ENCODE measurements at regions not wholly inside any gene's neighbourhood (a gene's known extent, or its start where the extent isn't known, plus 50 kb on each side); places are given as distances from the start of the nearest gene placed in this dataset.

DNA sequence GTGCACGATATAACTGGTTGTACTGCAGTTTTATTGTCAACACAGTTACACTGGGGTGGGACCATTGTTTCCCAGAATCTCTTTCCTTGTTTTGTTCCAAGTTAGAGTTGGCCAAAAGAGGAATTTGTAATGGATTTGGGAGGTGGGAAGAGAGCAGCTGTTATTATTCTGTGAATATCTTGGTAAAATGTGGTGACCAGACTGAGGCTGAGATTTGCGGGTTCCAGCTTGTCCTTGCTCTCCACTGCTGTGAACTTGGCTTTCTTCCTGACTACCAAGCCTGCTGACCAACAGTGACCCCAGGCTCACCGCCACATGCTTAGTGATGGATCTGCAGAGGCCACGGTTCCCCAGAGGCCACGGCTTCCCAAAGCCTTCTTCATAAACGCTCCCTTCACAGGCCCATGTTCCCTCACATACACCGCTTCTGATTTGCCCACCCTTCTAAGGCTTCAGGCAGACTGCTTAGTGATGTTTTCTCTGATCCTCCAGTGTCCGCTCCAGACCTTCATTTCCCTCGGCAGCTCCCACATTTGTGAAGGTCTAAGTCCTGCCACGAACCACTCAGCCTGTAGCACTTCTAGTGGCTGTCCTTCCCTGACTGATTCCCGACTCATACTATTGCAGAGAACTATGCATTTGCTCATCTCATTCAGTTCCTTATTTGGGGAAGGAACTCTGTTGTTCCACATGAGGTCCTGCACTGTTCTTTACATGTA is 525.5 kb upstream of the RGMA start:
- no peak for DNase-seq

GRCh38 chr15:93613386-93613785 is 524.4 kb upstream of the RGMA start:
- DNase-seq, result no peak

DNA sequence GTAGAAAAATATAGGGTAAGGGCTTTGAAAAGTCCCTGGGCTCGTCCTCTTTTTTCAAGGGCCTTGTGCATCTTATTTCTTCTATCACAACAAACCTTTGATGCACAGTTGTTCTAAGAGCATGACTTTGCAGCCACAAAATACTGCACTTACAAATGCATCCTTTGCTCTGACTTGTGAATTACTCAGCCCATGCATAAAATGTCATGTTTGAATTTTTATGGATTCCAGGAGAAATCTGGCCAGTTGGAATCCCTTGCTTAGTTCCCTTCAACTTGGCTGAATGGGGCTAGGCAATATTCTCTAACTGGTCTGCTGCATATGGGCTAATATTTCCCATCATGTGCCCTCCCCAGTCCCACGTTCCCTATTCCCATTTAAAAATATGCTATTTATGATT is 523.9 kb upstream of the RGMA start:
- DNase-seq, result no peak

DNA sequence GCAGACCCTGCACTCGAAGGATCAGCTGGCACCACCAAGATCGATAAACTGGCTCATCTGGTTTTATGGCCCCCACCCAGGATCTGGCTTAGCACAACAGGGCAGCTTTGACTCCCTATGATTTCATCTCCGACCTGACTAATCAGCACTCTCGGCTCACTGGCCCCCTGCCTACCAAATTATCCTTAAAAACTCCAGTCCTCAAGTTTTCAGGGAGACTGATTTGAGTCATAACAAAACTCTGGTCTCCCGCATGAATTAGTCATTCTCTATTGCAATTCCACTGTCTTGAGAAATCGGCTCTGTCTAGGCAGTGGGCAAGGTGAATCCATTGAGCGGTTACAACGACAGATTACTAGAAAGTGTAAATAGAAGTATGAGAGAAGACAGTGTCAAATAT is 521.9 kb upstream of the RGMA start:
- no peak for DNase-seq

GRCh38 chr15:93608643-93609148 is 519.7 kb upstream of the RGMA start:
- no peak for DNase-seq

DNA sequence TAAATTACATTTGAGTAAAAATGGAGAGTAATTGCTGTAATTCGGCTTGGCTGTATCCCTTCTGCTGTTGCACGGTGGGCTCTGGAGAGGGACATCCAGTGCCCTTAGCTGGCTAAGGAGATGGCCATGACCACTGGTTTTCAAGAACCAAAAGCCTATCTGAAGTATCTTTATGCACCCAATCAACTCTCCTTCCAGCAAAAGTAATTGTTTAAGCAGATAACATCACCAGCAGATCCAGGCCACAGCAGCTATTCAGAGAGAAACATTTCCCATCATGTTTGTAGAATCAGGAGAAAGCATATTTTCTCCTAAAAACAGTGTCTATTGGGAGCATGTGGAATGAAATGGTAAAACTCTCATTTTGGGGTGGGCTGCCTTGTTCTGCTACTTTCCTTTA is 514.5 kb upstream of the RGMA start:
- DNase-seq, result no peak

GRCh38 chr15:93587059-93587521 is 498.1 kb upstream of the RGMA start:
- DNase-seq, result no peak

GRCh38 chr15:93585012-93585411 is 496.0 kb upstream of the RGMA start:
- no peak for DNase-seq

GRCh38 chr15:93583968-93584367 is 495.0 kb upstream of the RGMA start:
- no peak for DNase-seq

- no peak for DNase-seq
Measured at GRCh38 chr15:93583552-93583951, 494.5 kb upstream of the RGMA start.

DNA sequence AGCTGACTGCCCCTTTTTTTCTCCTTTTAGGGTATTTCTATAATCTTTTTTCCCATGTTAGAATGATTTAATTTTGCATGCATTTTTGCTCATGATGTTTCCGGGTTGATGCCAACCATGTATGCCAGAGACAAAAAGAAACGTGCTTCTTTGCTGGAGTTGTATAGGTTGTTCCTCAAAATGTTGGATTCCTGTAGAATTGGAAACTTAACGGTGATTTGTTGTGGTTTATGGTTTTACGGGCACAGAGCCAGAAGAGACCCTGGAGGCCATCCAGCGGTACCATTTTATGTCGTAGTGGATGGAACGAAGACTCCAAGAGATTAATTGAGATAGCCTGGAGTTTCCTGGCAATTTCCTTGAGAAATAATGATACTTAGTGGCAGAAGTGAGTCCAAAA is 481.5 kb upstream of the RGMA start:
- DNase-seq, result no peak

- DNase-seq, result no peak
Measured at GRCh38 chr15:93566762-93567161, 477.8 kb upstream of the RGMA start.

DNA sequence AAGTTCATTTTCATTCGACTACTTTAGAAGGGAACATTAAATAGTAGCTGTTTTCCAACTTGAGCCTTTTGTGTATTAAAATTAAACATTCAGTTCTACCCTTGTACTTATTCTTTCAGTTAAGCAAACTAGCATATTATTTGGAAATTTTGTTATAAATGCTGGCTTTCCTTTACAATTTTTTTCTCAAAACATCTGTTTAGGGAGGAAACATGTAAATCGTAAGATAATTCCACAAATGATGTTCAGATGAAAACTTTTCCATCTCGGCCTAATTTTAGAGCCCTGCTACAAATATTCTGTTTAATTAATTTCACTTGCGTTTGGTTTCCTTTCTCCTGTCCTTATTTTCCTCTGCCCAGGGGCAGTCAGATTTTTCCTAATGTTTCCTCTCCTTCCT is 476.2 kb upstream of the RGMA start:
- no peak for DNase-seq

- no peak for DNase-seq
Measured at GRCh38 chr15:93563218-93563617, 474.2 kb upstream of the RGMA start.

- no peak for DNase-seq
Measured at GRCh38 chr15:93562395-93563123, 473.5 kb upstream of the RGMA start.

GRCh38 chr15:93557696-93558095 is 468.7 kb upstream of the RGMA start:
- DNase-seq, result no peak

DNA sequence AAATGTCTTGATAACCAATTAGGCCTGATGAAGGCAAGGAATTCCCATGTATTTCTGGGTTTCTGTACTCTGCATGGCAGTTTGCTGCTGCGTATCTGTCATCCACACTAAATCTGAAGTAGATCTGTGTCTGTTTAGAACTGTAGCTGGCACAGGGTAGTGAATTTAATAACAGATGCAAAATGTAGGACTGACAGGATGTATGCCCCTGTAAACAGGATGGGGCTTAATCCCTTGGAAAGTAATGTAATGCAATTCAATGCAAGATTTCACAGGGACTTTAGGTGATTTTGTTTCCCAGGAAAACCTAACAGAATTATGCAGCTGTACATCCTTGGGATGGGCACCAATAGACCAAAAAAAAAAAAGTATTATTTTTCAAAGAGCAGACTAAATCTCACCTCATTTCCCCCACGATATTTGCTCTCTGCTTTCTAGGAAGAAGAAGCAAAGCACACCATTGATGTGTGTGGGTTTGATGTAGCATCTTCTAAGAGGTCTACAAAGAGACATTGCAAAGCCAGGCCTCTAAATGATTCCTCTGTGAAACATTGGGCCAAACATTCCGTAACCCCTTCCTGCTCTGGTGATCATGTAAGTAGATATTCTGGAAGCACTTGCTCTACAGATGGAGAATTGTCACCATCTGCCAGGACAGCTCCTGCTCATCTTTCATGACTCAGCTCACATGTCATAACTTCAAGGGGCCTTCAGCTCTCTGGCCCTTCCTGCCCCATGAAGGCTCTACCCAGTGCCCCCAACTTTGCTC is 464.3 kb upstream of the RGMA start:
- DNase-seq, result no peak

GRCh38 chr15:93543093-93543492 is 454.1 kb upstream of the RGMA start:
- no peak for DNase-seq

DNA sequence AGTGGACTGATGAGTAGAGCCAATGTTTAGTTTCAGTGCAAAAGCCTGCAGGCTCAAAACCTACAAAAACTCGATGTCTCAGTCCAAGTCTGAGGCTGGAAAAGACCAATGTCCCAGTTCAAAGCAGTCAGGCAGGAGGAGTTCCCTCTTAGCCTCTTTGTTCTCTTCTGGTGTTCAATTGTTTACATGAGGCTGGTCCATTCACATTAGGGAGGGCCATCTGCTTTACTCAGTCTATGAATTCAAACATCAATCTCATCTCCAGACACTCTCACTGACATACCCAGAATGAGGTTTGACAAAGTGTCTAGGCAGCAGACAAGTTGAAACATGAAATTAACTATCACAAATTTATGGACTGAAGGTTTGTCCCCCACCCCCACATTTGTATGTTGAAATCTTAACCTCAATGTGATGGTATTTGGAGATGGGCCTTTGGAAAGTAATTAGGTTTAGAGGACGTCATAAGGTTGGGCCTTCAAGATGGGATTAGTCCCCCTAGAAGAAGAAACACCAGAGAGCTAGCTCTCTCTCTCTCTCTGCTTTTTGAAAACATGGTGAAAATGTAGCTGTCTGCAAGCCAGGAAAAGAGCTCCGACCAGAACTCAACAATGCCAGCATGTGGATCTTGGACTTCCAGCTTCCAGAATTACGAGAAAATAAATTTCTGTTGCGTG is 438.5 kb upstream of the RGMA start:
- no peak for DNase-seq

- no peak for DNase-seq
Measured at GRCh38 chr15:93524432-93524831, 435.4 kb upstream of the RGMA start.

DNA sequence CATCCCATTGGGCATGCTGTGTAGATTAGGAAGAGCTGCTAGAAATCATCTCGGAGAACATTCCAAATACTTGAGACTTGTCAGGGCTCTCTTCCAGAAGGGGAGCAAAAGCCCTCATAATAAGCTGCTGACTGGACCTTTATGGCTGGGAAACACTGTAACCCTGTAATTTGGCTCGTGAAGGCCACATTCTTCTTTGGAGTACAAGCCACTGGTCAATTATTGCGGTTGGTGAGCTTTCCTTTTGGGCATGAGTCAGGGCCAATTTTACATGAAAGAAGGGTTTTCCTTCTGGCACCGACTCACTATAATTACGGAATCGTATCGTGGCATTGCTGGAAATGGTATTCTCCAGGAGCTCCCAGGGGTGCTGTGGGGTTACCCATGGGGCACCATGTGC is 434.5 kb upstream of the RGMA start:
- no peak for DNase-seq

- no peak for DNase-seq
Measured at GRCh38 chr15:93520206-93520605, 431.2 kb upstream of the RGMA start.

DNA sequence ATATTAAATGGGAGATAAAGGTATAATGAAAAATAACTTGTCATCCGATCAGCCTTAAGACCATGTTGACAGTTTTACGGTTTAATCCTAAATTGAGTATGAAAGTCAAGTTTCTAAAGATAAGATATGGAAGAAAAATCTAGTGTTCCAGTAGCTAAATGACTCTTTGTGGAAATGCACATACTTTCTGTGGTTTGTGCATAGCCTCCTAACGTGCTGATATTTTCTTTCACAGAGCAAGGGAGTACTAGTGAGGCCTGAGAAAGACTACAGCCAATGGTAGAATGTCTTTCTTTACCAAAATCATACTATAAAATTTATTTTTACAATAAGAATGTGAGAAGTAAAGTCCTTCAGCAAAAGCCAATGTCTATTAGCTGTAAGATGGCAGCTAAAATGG is 430.6 kb upstream of the RGMA start:
- no peak for DNase-seq

Data from activated T-cell treated with anti-CD3 and anti-CD28 coated beads, Interleukin-2, amount 50 U/mL, for 48 hours (primary cell).